H1 (cell line): ENCODE measurements at regions not wholly inside any gene's neighbourhood (a gene's known extent, or its start where the extent isn't known, plus 50 kb on each side); places are given as distances from the start of the nearest gene placed in this dataset.

Source experiments
- CTCF ChIA-PET: fragments of 300-600 bp; sonication (Branson Sonifier 250); formaldehyde crosslinking; loops from one replicate; lab custom pipeline; 2021; ENCODE audit not compliant: partially characterized antibody; lab: Charles Lee
- POLR2A ChIA-PET: fragments of 300-600 bp; sonication (Branson Sonifier 250); formaldehyde crosslinking; loops from one replicate; lab custom pipeline; 2021; ENCODE audit warnings: inconsistent platforms; ENCODE audit not compliant: partially characterized antibody; lab: Charles Lee
- DNase-seq, 2 experiments: peaks; one replicate each; pipeline versions ENCODE4 v3.0.0 to v3.0.0-alpha.2; 2010 to 2022; ENCODE audit warnings: low spot score in 2 of 2, low read depth in 1 of 2, mixed read lengths in 1 of 2
- FAIRE-seq: peaks from 2 replicates; lab custom pipeline; 2011; peaks lifted over from hg19 to GRCh38; lab: Jason Lieb, UNC
- H2AFZ ChIP-seq: 2 replicates; pipeline ENCODE4 v1.8.1; 2012; ENCODE audit warnings: low read length, inconsistent platforms
- H2AK5ac ChIP-seq: 2 replicates; pipeline ENCODE4 v1.6.1; 2013; ENCODE audit warnings: low read depth, low read length
- H2BK120ac ChIP-seq: replicated peaks from 2 replicates; pipeline ENCODE3; 2013; ENCODE audit warnings: low read depth, low read length, inconsistent platforms
- H2BK12ac ChIP-seq: 2 replicates; pipeline ENCODE4 v1.6.1; 2013; ENCODE audit warnings: low read depth, low read length
- H2BK15ac ChIP-seq: 2 replicates; pipeline ENCODE4 v1.6.1; 2013; ENCODE audit warnings: low read length
- H2BK20ac ChIP-seq: 2 replicates; pipeline ENCODE4 v1.6.1; 2013; ENCODE audit warnings: low read length
- H2BK5ac ChIP-seq: 2 replicates; pipeline ENCODE4 v1.6.1; 2013; ENCODE audit warnings: low read depth, low read length
- H3K14ac ChIP-seq: 2 replicates; pipeline ENCODE4 v1.6.1; 2013; ENCODE audit warnings: inconsistent platforms; ENCODE audit not compliant: insufficient read length
- H3K18ac ChIP-seq: 2 replicates; pipeline ENCODE4 v1.6.1; 2013; ENCODE audit warnings: low read length; ENCODE audit errors: extremely low read depth
- H3K23ac ChIP-seq: 2 replicates; pipeline ENCODE4 v1.6.1; 2013; ENCODE audit warnings: inconsistent platforms; ENCODE audit not compliant: insufficient read length
- H3K23me2 ChIP-seq: 2 replicates; pipeline ENCODE4 v1.6.1; 2013; ENCODE audit warnings: low read depth, low read length
- H3K27ac ChIP-seq: 2 replicates; pipeline ENCODE4 v1.6.1; 2011; ENCODE audit warnings: low read depth, low read length, inconsistent platforms
- H3K27me3 ChIP-seq, 4 experiments: replicated peaks in 1 of 4; 1 replicate in 1 of 4; 2 replicates in 3 of 4; pipeline versions ENCODE4 v1.6.1 to v1.8.1; 2011 to 2013; ENCODE audit warnings: low read length in 3 of 4, mild to moderate bottlenecking in 3 of 4, inconsistent platforms in 2 of 4, mixed read lengths in 2 of 4, moderate library complexity in 1 of 4; ENCODE audit not compliant: control insufficient read depth in 3 of 4, insufficient read depth in 3 of 4; ENCODE audit errors: extremely low read depth in 1 of 4
- H3K36me3 ChIP-seq, 4 experiments: 2 replicates each; pipeline versions ENCODE4 v1.6.1 to v1.8.1; 2011 to 2013; ENCODE audit warnings: mild to moderate bottlenecking in 4 of 4, low read length in 3 of 4, moderate library complexity in 2 of 4, control low read depth in 1 of 4, inconsistent platforms in 1 of 4; ENCODE audit not compliant: insufficient read depth in 4 of 4, control insufficient read depth in 2 of 4
- H3K4ac ChIP-seq: replicated peaks from 2 replicates; pipeline ENCODE3; 2013; ENCODE audit warnings: low read length, low read depth, mixed read lengths, inconsistent platforms; ENCODE audit not compliant: insufficient read length
- H3K4me1 ChIP-seq, 4 experiments: replicated peaks in 1 of 4; 1 replicate in 1 of 4; 2 replicates in 3 of 4; pipeline versions ENCODE4 v1.6.1 to v1.8.1; 2011 to 2013; ENCODE audit warnings: low read length in 3 of 4, inconsistent platforms in 2 of 4, mixed read lengths in 1 of 4; ENCODE audit not compliant: insufficient read depth in 4 of 4, control insufficient read depth in 3 of 4
- H3K4me2 ChIP-seq, 2 experiments: 2 replicates each; pipeline versions ENCODE4 v1.6.1 to v1.8.1; 2011 to 2013; ENCODE audit warnings: low read depth in 2 of 2, low read length in 2 of 2, control low read depth in 1 of 2, inconsistent platforms in 1 of 2, mild to moderate bottlenecking in 1 of 2; ENCODE audit not compliant: insufficient read depth in 1 of 2
- H3K4me3 ChIP-seq, 4 experiments: fragments of 200-600, 300-600 bp in 1 of 4; sonication (generic), shearing (Covaris generic), sonication (Bioruptor Twin) in 1 of 4; 2 replicates each; pipeline versions ENCODE4 v1.5.1 to v1.8.1; 2011 to 2016; ENCODE audit warnings: low read length in 4 of 4, low read depth in 3 of 4, control low read depth in 2 of 4, inconsistent platforms in 2 of 4, mild to moderate bottlenecking in 2 of 4, mixed read lengths in 1 of 4, moderate library complexity in 1 of 4; ENCODE audit not compliant: insufficient read depth in 2 of 4; ENCODE audit errors: extremely low read depth in 1 of 4
- H3K56ac ChIP-seq: replicated peaks from 2 replicates; pipeline ENCODE3; 2013; ENCODE audit warnings: low read depth, mild to moderate bottlenecking, mixed read lengths, low read length, inconsistent platforms; ENCODE audit not compliant: insufficient read length
- H3K79me1 ChIP-seq: 2 replicates; pipeline ENCODE4 v1.6.1; 2013; ENCODE audit warnings: low read depth, low read length, control low read depth
- H3K79me2 ChIP-seq, 2 experiments: 2 replicates each; pipeline versions ENCODE4 v1.6.1 to v1.8.1; 2012 to 2013; ENCODE audit warnings: low read length in 2 of 2, mild to moderate bottlenecking in 2 of 2, inconsistent platforms in 1 of 2; ENCODE audit not compliant: insufficient read depth in 2 of 2, control insufficient read depth in 1 of 2
- H3K9ac ChIP-seq, 4 experiments: replicated peaks in 1 of 4; 1 replicate in 1 of 4; 2 replicates in 3 of 4; pipeline versions ENCODE4 v1.6.1 to v1.8.1; 2011 to 2013; ENCODE audit warnings: low read depth in 3 of 4, low read length in 3 of 4, control low read depth in 2 of 4, mild to moderate bottlenecking in 2 of 4, moderate library complexity in 2 of 4, inconsistent platforms in 1 of 4; ENCODE audit errors: extremely low read depth in 1 of 4
- H3K9me3 ChIP-seq, 2 experiments: 2 replicates each; pipeline versions ENCODE4 v1.6.1 to v1.8.1; 2012 to 2013; ENCODE audit warnings: mild to moderate bottlenecking in 2 of 2, moderate library complexity in 2 of 2, control low read depth in 1 of 2, inconsistent platforms in 1 of 2, low read depth in 1 of 2, low read length in 1 of 2, mixed read lengths in 1 of 2; ENCODE audit not compliant: insufficient read depth in 2 of 2
- H4K20me1 ChIP-seq, 2 experiments: replicated peaks in 1 of 2; 2 replicates each; pipeline versions ENCODE3 to v1.8.1; 2011 to 2013; ENCODE audit warnings: inconsistent platforms in 2 of 2, low read length in 2 of 2, mild to moderate bottlenecking in 1 of 2; ENCODE audit not compliant: insufficient read depth in 2 of 2, control insufficient read depth in 1 of 2
- H4K5ac ChIP-seq: 2 replicates; pipeline ENCODE4 v1.6.1; 2013; ENCODE audit warnings: low read length, low read depth, mixed read lengths, inconsistent platforms; ENCODE audit not compliant: insufficient read length
- H4K8ac ChIP-seq: 2 replicates; pipeline ENCODE4 v1.8.0; 2013; ENCODE audit warnings: mild to moderate bottlenecking, moderate library complexity, low read length, inconsistent platforms; ENCODE audit not compliant: insufficient read depth; ENCODE audit errors: extremely low read depth
- H4K91ac ChIP-seq: replicated peaks from 2 replicates; pipeline ENCODE3; 2013; ENCODE audit warnings: low read length, mixed read lengths, inconsistent platforms; ENCODE audit not compliant: insufficient read length
- BCL11A ChIP-seq, 2 experiments: IDR thresholded peaks; one replicate each; pipeline ENCODE4 v1.6.1; 2011; ENCODE audit warnings: low read depth in 2 of 2, low read length in 2 of 2, mild to moderate bottlenecking in 2 of 2
- CEBPB ChIP-seq: IDR thresholded peaks from 2 replicates; pipeline ENCODE4 v1.6.1; 2012; ENCODE audit warnings: low read depth, low read length
- CHD2 ChIP-seq: IDR thresholded peaks from 2 replicates; pipeline ENCODE4 v1.6.1; 2012; ENCODE audit warnings: low read length, improper control_type of control experiment
- CTBP2 ChIP-seq: IDR thresholded peaks from 2 replicates; pipeline ENCODE4 v1.7.0; 2011; ENCODE audit warnings: borderline replicate concordance, mild to moderate bottlenecking, moderate library complexity, mixed read lengths, low read length; ENCODE audit not compliant: insufficient read depth, insufficient read length
- GABPA ChIP-seq: IDR thresholded peaks from 2 replicates; pipeline ENCODE4 v1.6.1; 2011; ENCODE audit warnings: mild to moderate bottlenecking, low read length, moderate library complexity, borderline replicate concordance; ENCODE audit not compliant: insufficient read depth
- HDAC6 ChIP-seq: IDR thresholded peaks from one replicate; pipeline ENCODE4 v1.7.1; 2012; ENCODE audit warnings: low read depth, mild to moderate bottlenecking, inconsistent platforms, low read length, moderate library complexity
- KDM1A ChIP-seq: fragments of 200-600, 300-600 bp; sonication (generic); IDR thresholded peaks from 2 replicates; pipeline ENCODE4 v1.7.1; 2016; ENCODE audit warnings: mild to moderate bottlenecking, low read length, borderline replicate concordance
- MAFK ChIP-seq: IDR thresholded peaks from 2 replicates; pipeline ENCODE4 v1.6.1; 2012; ENCODE audit warnings: low read depth, mild to moderate bottlenecking, improper control_type of control experiment, low read length
- RXRA ChIP-seq: IDR thresholded peaks from 2 replicates; pipeline ENCODE4 v1.6.1; 2011; ENCODE audit warnings: low read depth, mild to moderate bottlenecking, low read length, moderate library complexity; ENCODE audit not compliant: insufficient read depth
- SIRT6 ChIP-seq: IDR thresholded peaks from one replicate; pipeline ENCODE4 v1.7.1; 2012; ENCODE audit warnings: low read length, inconsistent platforms
- SP2 ChIP-seq: IDR thresholded peaks from 2 replicates; pipeline ENCODE4 v1.6.1; 2012; ENCODE audit warnings: mild to moderate bottlenecking, low read length, inconsistent platforms
- SRF ChIP-seq: IDR thresholded peaks from 2 replicates; pipeline ENCODE4 v1.6.1; 2011; ENCODE audit warnings: mild to moderate bottlenecking, low read depth, low read length, moderate library complexity
- TBP ChIP-seq: IDR thresholded peaks from 2 replicates; pipeline ENCODE4 v1.6.1; 2011; ENCODE audit warnings: low read depth, low read length, improper control_type of control experiment
- WGBS, 2 experiments: shearing (Covaris generic) in 1 of 2; methylation state at CpG; one replicate each; pipeline versions ENCODE4 v1.1.6 to v1.1.7; 2013 to 2015; ENCODE audit warnings: low lambda C conversion rate in 2 of 2, mixed read lengths in 2 of 2, inconsistent platforms in 1 of 2, low coverage in 1 of 2, missing lambda C conversion rate in 1 of 2; ENCODE audit not compliant: insufficient replicate concordance in 2 of 2, insufficient coverage in 1 of 2, insufficient read length in 1 of 2; ENCODE audit errors: extremely low coverage in 1 of 2, missing lambda C conversion rate in 1 of 2; 5-methylcytosine and 5-hydroxymethylcytosine counted together
- TF ChIP-seq, protein P1 (sequence below): IDR thresholded peaks from 2 replicates; pipeline ENCODE4 v1.6.1; 2011; ENCODE audit warnings: low read length, improper control_type of control experiment

DNA sequence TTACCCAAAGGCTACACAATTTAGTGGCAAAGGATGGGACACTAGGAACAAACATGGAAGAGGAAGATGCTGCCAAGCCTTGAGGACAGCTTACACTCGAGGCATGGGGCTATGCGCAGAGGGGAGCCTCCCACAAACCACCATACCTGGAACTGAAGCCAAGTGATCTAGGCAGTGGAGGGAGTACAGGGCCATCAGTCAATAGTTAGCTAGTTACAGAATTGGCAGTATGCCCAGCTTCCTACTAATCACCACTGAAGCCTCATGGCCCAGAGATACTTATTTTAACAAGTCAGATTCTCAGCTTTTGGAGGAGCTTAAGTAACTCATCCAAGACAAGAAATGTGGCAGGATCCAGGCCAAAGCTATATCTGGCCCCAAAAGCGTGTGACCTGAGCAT is 226.6 kb upstream of the MOCS1 start:
- Histone ChIP-seq H3K79me2 (no peaks in the 10 kb centered on the region), H2BK15ac (no peak overlapping the region), H3K9ac (no peak overlapping the region), H2AFZ (no peak overlapping the region), H4K91ac (no peak overlapping the region), H3K23me2 (no peaks in the 10 kb centered on the region; the same call in 1 of the 2 replicates), H3K14ac (no peak overlapping the region), H3K4me2 (no peak overlapping the region), H3K27ac (no peak overlapping the region), H2BK120ac (no peak overlapping the region), H2BK5ac (no peak overlapping the region), H2AK5ac (no peak overlapping the region), H3K23ac (no peak overlapping the region), H3K4me1 (peaks cover 0 to 3% (median 2%) of the 10 kb centered on the region in 4 experiments; a peak in 2 of 7 replicates), H3K56ac (no peak overlapping the region), H4K8ac (no peak overlapping the region), H4K20me1 (no peaks in the 10 kb centered on the region), H2BK20ac (no peak overlapping the region), H3K4ac (no peak overlapping the region), H4K5ac (no peak overlapping the region), H3K79me1 (no peaks in the 10 kb centered on the region), H3K4me3 (no peak overlapping the region), H3K18ac (no peak overlapping the region), H3K36me3 (no peaks in the 10 kb centered on the region), H2BK12ac (no peak overlapping the region), H3K27me3 (no peaks in the 10 kb centered on the region), H3K9me3 (no peaks in the 10 kb centered on the region)
- no peak for TF ChIP-seq SP2
- no peak for TF ChIP-seq SRF
- no peak for TF ChIP-seq RXRA
- TF ChIP-seq HDAC6 = no peak
- TF ChIP-seq CHD2 = no peak
- TF ChIP-seq BCL11A (IDR thresholded peaks at IDR 0.05; ENCODE audit: low read depth in 2 of 2, low read length in 2 of 2) = no peak
- no peak for TF ChIP-seq SIRT6
- TF ChIP-seq CEBPB = no peak
- TF ChIP-seq, protein P1, sequence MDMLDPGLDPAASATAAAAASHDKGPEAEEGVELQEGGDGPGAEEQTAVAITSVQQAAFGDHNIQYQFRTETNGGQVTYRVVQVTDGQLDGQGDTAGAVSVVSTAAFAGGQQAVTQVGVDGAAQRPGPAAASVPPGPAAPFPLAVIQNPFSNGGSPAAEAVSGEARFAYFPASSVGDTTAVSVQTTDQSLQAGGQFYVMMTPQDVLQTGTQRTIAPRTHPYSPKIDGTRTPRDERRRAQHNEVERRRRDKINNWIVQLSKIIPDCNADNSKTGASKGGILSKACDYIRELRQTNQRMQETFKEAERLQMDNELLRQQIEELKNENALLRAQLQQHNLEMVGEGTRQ = no peak
- no peak for TF ChIP-seq GABPA
- no peak for TF ChIP-seq MAFK
- no peak for TF ChIP-seq CTBP2
- TF ChIP-seq KDM1A = no peak
- no peak for TF ChIP-seq TBP
- FAIRE-seq (no peak), DNase-seq (no peak)
- WGBS, 2 experiments = 93% methylated on average over 3 of the region's 3 CpGs; no CpG with 5 or more reads in 1 of the 2 experiments
- CTCF ChIA-PET = interaction anchor here (0.7 to 1.0 kb wide), 2 partner anchors 21 to 627 kb away, joined by 3 to 4 read pairs; no protein-coding TSS in a partner anchor
- POLR2A ChIA-PET = no interaction called here
